GM12875 (cell line): ENCODE measurements at regions not wholly inside any gene's neighbourhood (a gene's known extent, or its start where the extent isn't known, plus 50 kb on each side); places are given as distances from the start of the nearest gene placed in this dataset.

Experiments used
- H3K4me3 ChIP-seq: one replicate; pipeline ENCODE4 v1.5.1; 2011; ENCODE audit warnings: low read depth, low read length, control low read depth
- CTCF ChIP-seq: IDR thresholded peaks from 2 replicates; pipeline ENCODE4 v1.5.1; 2011; ENCODE audit warnings: low read depth, mild to moderate bottlenecking, control low read depth, inconsistent platforms, low read length, moderate library complexity, borderline replicate concordance; ENCODE audit not compliant: insufficient read depth

- no peak overlapping the region for H3K4me3 ChIP-seq
- TF ChIP-seq CTCF = no peak
These were observed 1103.1 kb upstream of the TENM3 start for GRCh38 chr4:181140037-181140603.

- TF ChIP-seq CTCF = peak; percentile 69
- H3K4me3 ChIP-seq = no peak overlapping the region
These were observed 1099.8 kb upstream of the TENM3 start for GRCh38 chr4:181143250-181143854.

GRCh38 chr4:181146051-181146450, 1097.2 kb upstream of the TENM3 start:
- no peak for TF ChIP-seq CTCF
- no peak overlapping the region for H3K4me3 ChIP-seq

GRCh38 chr4:181147416-181147951, 1095.7 kb upstream of the TENM3 start:
- TF ChIP-seq CTCF = no peak
- no peak overlapping the region for H3K4me3 ChIP-seq

GRCh38 chr4:181148470-181148869, 1094.7 kb upstream of the TENM3 start:
- no peak overlapping the region for H3K4me3 ChIP-seq
- TF ChIP-seq CTCF = no peak

GRCh38 chr4:181150191-181150590, 1093.0 kb upstream of the TENM3 start:
- TF ChIP-seq CTCF = no peak
- no peak overlapping the region for H3K4me3 ChIP-seq

- H3K4me3 ChIP-seq = no peak overlapping the region
- TF ChIP-seq CTCF = no peak
These were observed 1091.3 kb upstream of the TENM3 start for GRCh38 chr4:181151856-181152255.
